Upper lobe of right lung (tissue), 1 donor: ENCODE measurements at regions not wholly inside any gene's neighbourhood (a gene's known extent, or its start where the extent isn't known, plus 50 kb on each side); places are given as distances from the start of the nearest gene placed in this dataset.

ENCODE experiments used
- ATAC-seq: fragments of 200-7000 bp; cut with Tn5 transposase; one replicate; pipeline ENCODE4 v1.9.1; 2020; ENCODE audit warnings: mild to moderate bottlenecking, moderate library complexity
- DNase-seq: peaks from one replicate; pipeline ENCODE4 v3.0.0-alpha.2; 2020
- H3K27ac ChIP-seq: fragments of 200-600 bp; one replicate; pipeline ENCODE4 v1.8.0; 2022
- H3K27me3 ChIP-seq: fragments of 200-600 bp; one replicate; pipeline ENCODE4 v1.8.0; 2022; ENCODE audit warnings: mild to moderate bottlenecking
- H3K36me3 ChIP-seq: fragments of 200-600 bp; one replicate; pipeline ENCODE4 v1.8.0; 2022
- H3K4me1 ChIP-seq: fragments of 200-600 bp; one replicate; pipeline ENCODE4 v1.8.0; 2022
- H3K4me3 ChIP-seq: fragments of 200-600 bp; one replicate; pipeline ENCODE4 v1.8.0; 2022; ENCODE audit warnings: mild to moderate bottlenecking
- H3K9me3 ChIP-seq: fragments of 200-600 bp; one replicate; pipeline ENCODE4 v1.8.0; 2022
- CTCF ChIP-seq: fragments of 200-600 bp; IDR thresholded peaks from one replicate; pipeline ENCODE4 v1.8.0; 2022; ENCODE audit warnings: antibody characterized with exemption
- intact Hi-C: fragments of 100-400 bp; cut with DNase I; formaldehyde crosslinking; loops from one replicate; pipeline ENCODE4 v1.11.0; 2022
- donor health status: DM: no; HTN: yes; CAD: no; lungs with severe emphysema.

- DNase-seq (no peak), ATAC-seq (no peak)
- H3K9me3 ChIP-seq, result no peaks in the 10 kb centered on the region
- no peaks in the 10 kb centered on the region for H3K36me3 ChIP-seq
- TF ChIP-seq CTCF, result no peak
- H3K4me1 ChIP-seq, result no peaks in the 10 kb centered on the region
- no peak overlapping the region for H3K27ac ChIP-seq
- no peak overlapping the region for H3K4me3 ChIP-seq
- intact Hi-C loops, result no loop called here
- H3K27me3 ChIP-seq, result no peaks in the 10 kb centered on the region
Observed at GRCh38 chr14:97264516-97265230, 467.5 kb downstream of the VRK1 start.

GRCh38 chr14:97266653-97267052 is 469.5 kb downstream of the VRK1 start:
- ATAC-seq (no peak), DNase-seq (no peak)
- no peaks in the 10 kb centered on the region for H3K4me1 ChIP-seq
- H3K4me3 ChIP-seq, result no peak overlapping the region
- TF ChIP-seq CTCF, result no peak
- no peaks in the 10 kb centered on the region for H3K9me3 ChIP-seq
- H3K36me3 ChIP-seq, result no peaks in the 10 kb centered on the region
- no peak overlapping the region for H3K27ac ChIP-seq
- H3K27me3 ChIP-seq, result no peaks in the 10 kb centered on the region
- intact Hi-C loops, result no loop called here

GRCh38 chr14:97267509-97267908 is 470.3 kb downstream of the VRK1 start:
- Histone ChIP-seq H3K4me1 (no peaks in the 10 kb centered on the region), H3K36me3 (no peaks in the 10 kb centered on the region), H3K4me3 (no peak overlapping the region), H3K9me3 (no peaks in the 10 kb centered on the region), H3K27me3 (no peaks in the 10 kb centered on the region), H3K27ac (no peak overlapping the region)
- DNase-seq, result no peak
- no peak for ATAC-seq
- intact Hi-C loops, result no loop called here
- TF ChIP-seq CTCF, result no peak

GRCh38 chr14:97268097-97268496 is 470.9 kb downstream of the VRK1 start:
- intact Hi-C loops, result no loop called here
- TF ChIP-seq CTCF, result no peak

GRCh38 chr14:97270308-97270707 is 473.1 kb downstream of the VRK1 start:
- H3K27me3 ChIP-seq, result no peaks in the 10 kb centered on the region
- no peak for TF ChIP-seq CTCF
- no peak overlapping the region for H3K27ac ChIP-seq
- intact Hi-C loops, result no loop called here
- no peak for DNase-seq
- no peak for ATAC-seq
- H3K9me3 ChIP-seq, result no peaks in the 10 kb centered on the region
- H3K4me3 ChIP-seq, result no peak overlapping the region
- no peaks in the 10 kb centered on the region for H3K36me3 ChIP-seq
- no peaks in the 10 kb centered on the region for H3K4me1 ChIP-seq

More at GRCh38 chr14:97268097-97268496, 470.9 kb downstream of the VRK1 start:
- H3K4me3 ChIP-seq, result no peak overlapping the region
- no peaks in the 10 kb centered on the region for H3K27me3 ChIP-seq
- no peaks in the 10 kb centered on the region for H3K9me3 ChIP-seq
- no peaks in the 10 kb centered on the region for H3K4me1 ChIP-seq
- DNase-seq, result no peak
- ATAC-seq, result no peak
- no peak overlapping the region for H3K27ac ChIP-seq
- no peaks in the 10 kb centered on the region for H3K36me3 ChIP-seq

- no peak for TF ChIP-seq CTCF
- H3K27ac ChIP-seq, result no peak overlapping the region
- ATAC-seq (no peak), DNase-seq (no peak)
- intact Hi-C loops, result no loop called here
- H3K4me1 ChIP-seq, result no peaks in the 10 kb centered on the region
- no peaks in the 10 kb centered on the region for H3K27me3 ChIP-seq
- H3K9me3 ChIP-seq, result no peaks in the 10 kb centered on the region
- H3K36me3 ChIP-seq, result no peaks in the 10 kb centered on the region
- H3K4me3 ChIP-seq, result no peak overlapping the region
Observed at GRCh38 chr14:97271451-97271960, 474.3 kb downstream of the VRK1 start.
